Heart left ventricle (tissue), 16 donors: ENCODE measurements at regions not wholly inside any gene's neighbourhood (a gene's known extent, or its start where the extent isn't known, plus 50 kb on each side); places are given as distances from the start of the nearest gene placed in this dataset.

Experiments used
- ATAC-seq, 4 donors: fragments of 200-7000 bp; cut with Tn5 transposase; one replicate each; pipeline ENCODE4 v1.9.1; 2020 to 2022; ENCODE audit warnings: moderate library complexity in 4 of 4, mild to moderate bottlenecking in 3 of 4, moderate number of reproducible peaks in 1 of 4
- DNase-seq, 5 donors: peaks; one replicate each; pipeline ENCODE4 v3.0.0-alpha.2; 2020
- H3K27ac ChIP-seq, 12 donors: fragments of 200-600 bp; sonication (generic) in 4 of 12; one replicate each; pipeline versions ENCODE4 v1.5.0 to v1.8.0; 2016 to 2022; ENCODE audit warnings: mild to moderate bottlenecking in 2 of 12
- H3K27me3 ChIP-seq, 9 donors: fragments of 200-600 bp; sonication (generic) in 2 of 9; one replicate each; pipeline versions ENCODE4 v1.5.1 to v1.8.0; 2016 to 2022; ENCODE audit warnings: mild to moderate bottlenecking in 3 of 9
- H3K36me3 ChIP-seq, 9 donors: fragments of 200-600 bp; sonication (generic) in 2 of 9; one replicate each; pipeline versions ENCODE4 v1.5.0 to v1.8.0; 2018 to 2022; ENCODE audit warnings: mild to moderate bottlenecking in 2 of 9
- H3K4me1 ChIP-seq, 12 donors: fragments of 200-600 bp; sonication (generic) in 4 of 12; one replicate each; pipeline versions ENCODE4 v1.5.0 to v1.8.0; 2016 to 2022; ENCODE audit warnings: mild to moderate bottlenecking in 3 of 12
- H3K4me3 ChIP-seq, 12 donors: fragments of 200-600 bp; sonication (generic) in 4 of 12; one replicate each; pipeline versions ENCODE4 v1.5.0 to v1.8.0; 2017 to 2022; ENCODE audit warnings: mild to moderate bottlenecking in 9 of 12, moderate library complexity in 4 of 12
- H3K9me3 ChIP-seq, 12 donors: fragments of 200-600 bp; sonication (generic) in 4 of 12; one replicate each; pipeline versions ENCODE4 v1.5.0 to v1.8.0; 2016 to 2022; ENCODE audit warnings: mild to moderate bottlenecking in 1 of 12
- CTCF ChIP-seq, 12 donors: fragments of 200-600 bp; sonication (generic) in 4 of 12; IDR thresholded peaks; one replicate each; pipeline versions ENCODE4 v1.5.0 to v1.8.0; 2018 to 2022; ENCODE audit warnings: antibody characterized with exemption in 12 of 12, mild to moderate bottlenecking in 5 of 12
- POLR2A ChIP-seq, 2 donors: fragments of 450-650 bp; IDR thresholded peaks; one replicate each; pipeline ENCODE4 v1.6.1; 2017; ENCODE audit warnings: antibody characterized with exemption in 2 of 2, mild to moderate bottlenecking in 2 of 2, moderate library complexity in 2 of 2
- WGBS, 4 donors: extraction: QIAGEN DNeasy Blood & Tissue Kit in 2 of 4; methylation state at CpG; one replicate each; pipeline versions ENCODE4 v1.1.5 to v1.1.7; 2013 to 2018; 5-methylcytosine and 5-hydroxymethylcytosine counted together
- intact Hi-C, 10 donors: fragments of 100-400 bp; cut with DNase I; formaldehyde crosslinking; loops; one replicate each; pipeline versions ENCODE4 v1.11.1 to v1.14.2; 2022
- donor health status: ischemic (EF 13 %, LVEDD 7.1; RV severe dilation, severe dysfunction).
- donor health status: healthy with polysubstance abuse.
- donor health status: DM: no; HTN: yes; CAD: no.
- donor health status: DM: no; HTN: no; CAD: no.
- donor health status: ischemic (EF 25% LVEDD 6.9; RV normal size, moderate dysfunction).
- donor health status: ischemic (EF 25% LVEDD 5.7; RV mildly dilated, moderate dysfunction).
- donor health status: healthy.
- donor health status: DM: yes; HTN: yes; CAD: no.
- donor health status: ischemic (EF 35%, LVEDD 5.7; RV mildly dilated, moderate dysfunction).
- donor health status: nonischemic (EF 11% LVEDD 7.7; RV severe dilation, severe dysfunction).
- donor health status: DM: yes; HTN: yes; CAD: no.
- donor health status: PGD.
- donor health status: ischemic (EF 29% LVEDD 5.4; RV normal size, mild dysfunction).
- donor health status: nonischemic (EF 23%, LVEDD 6.1; RV moderate dilation, normal function).

DNA sequence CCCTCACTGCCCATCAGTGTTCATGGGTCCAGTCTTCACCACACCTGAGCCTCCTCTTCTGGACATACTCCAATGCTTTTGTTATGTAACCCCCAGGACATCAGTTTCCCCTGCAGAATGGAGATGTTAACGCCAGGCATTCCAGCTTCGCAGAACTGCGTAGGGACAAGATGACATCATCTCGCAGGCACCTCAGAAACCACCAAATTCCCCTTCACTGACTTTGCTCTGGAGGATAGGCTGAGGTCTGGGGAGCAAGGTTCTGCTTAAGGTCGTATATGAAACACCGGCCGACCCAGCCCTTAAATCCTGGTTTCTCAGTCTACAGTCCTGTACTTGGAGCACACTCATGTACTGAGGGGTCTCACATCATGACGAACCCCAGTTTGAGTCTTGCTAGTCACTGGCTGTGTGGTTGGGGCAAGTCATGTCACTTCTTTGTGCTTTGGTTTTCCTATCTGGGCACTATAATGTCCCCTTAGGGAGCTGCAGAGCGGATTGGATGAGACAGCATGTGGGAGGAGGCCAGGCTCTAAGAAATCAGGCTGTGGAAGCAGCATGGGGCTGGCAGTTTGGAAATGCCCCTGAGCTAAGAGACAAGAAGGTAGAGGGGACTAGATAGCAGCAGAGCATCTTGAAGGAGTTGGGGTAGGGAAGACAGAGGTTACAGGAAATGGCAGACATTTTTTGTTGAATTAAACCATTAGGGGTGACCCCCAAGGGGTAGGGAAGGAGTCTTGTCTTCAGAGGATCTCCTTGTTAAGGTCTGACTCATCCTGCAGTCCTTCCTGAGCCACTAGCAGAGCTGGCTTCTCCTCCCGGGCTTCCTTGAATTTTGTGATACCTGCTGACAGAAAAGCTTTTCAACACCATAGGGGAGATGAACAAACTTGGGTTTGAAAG is 138.3 kb downstream of the FOXD2 start:
- intact Hi-C loops, result no loop called here
- Histone ChIP-seq H3K4me3 (no peak overlapping the region), H3K4me1 (peaks cover 0 to 17% (median 9%) of the 10 kb centered on the region in 12 donors), H3K27me3 (peaks cover 0 to 14% (median 0%) of the 10 kb centered on the region in 9 donors), H3K9me3 (no peaks in the 10 kb centered on the region), H3K27ac (no peak overlapping the region), H3K36me3 (no peaks in the 10 kb centered on the region)
- WGBS, 4 donors, result 74 to 83% (median 81%) methylated on average over 10 of the region's 10 CpGs
- DNase-seq (no peak), ATAC-seq (no peak)
- no peak for TF ChIP-seq CTCF (IDR thresholded peaks at IDR 0.05)
- TF ChIP-seq POLR2A (IDR thresholded peaks at IDR 0.05), result no peak

DNA sequence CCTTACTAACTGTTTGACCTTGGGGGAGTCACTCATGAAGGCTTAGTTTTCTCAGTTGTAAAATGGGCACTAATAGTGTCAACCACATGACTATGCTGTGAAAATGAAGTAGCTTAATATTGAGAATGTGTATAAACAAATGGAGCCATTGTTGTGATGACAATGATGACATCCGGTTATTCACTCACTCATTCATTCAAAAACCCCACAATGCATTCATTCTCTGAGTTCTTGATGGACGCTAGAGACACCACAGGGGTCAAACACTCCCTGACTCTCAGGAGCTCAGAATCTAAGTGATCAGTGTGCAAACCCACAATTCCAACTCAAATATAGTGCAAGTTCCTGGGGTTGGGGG is 138.9 kb downstream of the FOXD2 start:
- H3K27ac ChIP-seq, result no peak overlapping the region
- intact Hi-C loops, result no loop called here
- no peak for ATAC-seq
- TF ChIP-seq CTCF (IDR thresholded peaks at IDR 0.05), result no peak
- TF ChIP-seq POLR2A (IDR thresholded peaks at IDR 0.05), result no peak
- WGBS, 4 donors, result 46 to 67% (median 66%) methylated on average over 2 of the region's 2 CpGs
- H3K4me1 ChIP-seq, result peaks cover 0 to 17% (median 9%) of the 10 kb centered on the region in 12 donors
- no peaks in the 10 kb centered on the region for H3K9me3 ChIP-seq
- H3K4me3 ChIP-seq, result no peak overlapping the region
- peaks cover 0 to 14% (median 0%) of the 10 kb centered on the region in 9 donors for H3K27me3 ChIP-seq
- no peaks in the 10 kb centered on the region for H3K36me3 ChIP-seq
- DNase-seq, result no peak

- intact Hi-C loops, result no loop called here
- H3K4me1 ChIP-seq, result peaks cover 0 to 17% (median 9%) of the 10 kb centered on the region in 12 donors
- peaks cover 0 to 14% (median 0%) of the 10 kb centered on the region in 9 donors for H3K27me3 ChIP-seq
- H3K4me3 ChIP-seq, result no peak overlapping the region
- 69 to 83% (median 77%) methylated on average over 12 of the region's 12 CpGs for WGBS, 4 donors
- DNase-seq (no peak), ATAC-seq (peak in 2 of 4 donors; percentile 4 to 23)
- no peak for TF ChIP-seq CTCF (IDR thresholded peaks at IDR 0.05)
- TF ChIP-seq POLR2A (IDR thresholded peaks at IDR 0.05), result no peak
- peak overlapping the region in 3 of 12 donors; percentile 59 to 61 (median 60) for H3K27ac ChIP-seq
- no peaks in the 10 kb centered on the region for H3K9me3 ChIP-seq
- H3K36me3 ChIP-seq, result no peaks in the 10 kb centered on the region
Measured at GRCh38 chr1:47577303-47578025, 139.6 kb downstream of the FOXD2 start.
